Sciatic nerve (tissue), 2 donors: ENCODE measurements at regions not wholly inside any gene's neighbourhood (a gene's known extent, or its start where the extent isn't known, plus 50 kb on each side); places are given as distances from the start of the nearest gene placed in this dataset.

Experiments
- ATAC-seq: fragments of 200-7000 bp; cut with Tn5 transposase; one replicate; pipeline ENCODE4 v1.9.1; 2020; ENCODE audit warnings: mild to moderate bottlenecking, moderate library complexity
- DNase-seq: peaks from one replicate; pipeline ENCODE4 v3.0.0-alpha.2; 2020; ENCODE audit warnings: low spot score
- intact Hi-C: fragments of 100-400 bp; cut with DNase I; formaldehyde crosslinking; loops from one replicate; pipeline ENCODE4 v1.14.2; 2022
- donor health status: DM: no; HTN: no; CAD: no.
- donor health status: DM: no; HTN: no; CAD: no.

DNA sequence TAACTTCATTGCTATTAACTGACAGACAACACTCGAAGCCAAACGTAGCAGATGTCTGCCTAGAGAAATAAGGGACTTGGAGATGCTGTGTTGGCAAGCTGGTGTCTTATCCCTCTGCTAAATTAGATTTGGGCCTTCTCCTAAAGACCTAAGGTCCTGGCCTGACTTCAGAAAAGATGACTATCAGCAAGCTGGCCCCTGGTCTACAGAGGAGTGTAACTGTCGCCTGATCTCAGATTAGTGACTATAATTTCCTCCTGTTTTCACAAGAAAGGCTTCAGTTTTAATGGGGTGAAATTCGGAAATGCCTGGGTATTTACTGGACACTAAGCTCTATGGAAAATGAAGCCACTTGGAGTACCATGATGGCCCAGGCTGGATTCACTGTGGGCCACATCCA, 53.1 kb upstream of the SLC7A14 start:
- no peak for ATAC-seq
- intact Hi-C loops, result no loop called here
- no peak for DNase-seq

DNA sequence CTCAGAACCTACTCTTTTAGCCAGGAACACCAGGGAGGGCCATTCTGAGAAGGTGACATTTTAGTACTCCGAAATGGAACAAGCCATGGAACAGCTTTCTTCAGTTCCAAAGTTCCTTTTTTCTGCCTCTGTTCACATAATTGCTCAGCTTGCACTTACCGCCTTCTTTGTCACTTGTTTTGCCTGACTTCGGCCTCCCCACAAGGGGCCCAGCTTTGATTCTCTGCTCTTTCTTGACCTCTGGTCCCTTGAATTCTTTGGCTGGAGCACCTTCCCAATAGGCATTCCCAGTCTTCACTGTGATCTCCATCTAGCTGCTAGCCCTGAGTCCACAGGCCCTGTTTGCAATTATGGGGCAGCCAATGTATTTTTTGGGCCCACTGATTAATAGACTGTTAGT, 51.4 kb upstream of the SLC7A14 start:
- ATAC-seq (no peak), DNase-seq (no peak)
- intact Hi-C loops, result no loop called here

DNA sequence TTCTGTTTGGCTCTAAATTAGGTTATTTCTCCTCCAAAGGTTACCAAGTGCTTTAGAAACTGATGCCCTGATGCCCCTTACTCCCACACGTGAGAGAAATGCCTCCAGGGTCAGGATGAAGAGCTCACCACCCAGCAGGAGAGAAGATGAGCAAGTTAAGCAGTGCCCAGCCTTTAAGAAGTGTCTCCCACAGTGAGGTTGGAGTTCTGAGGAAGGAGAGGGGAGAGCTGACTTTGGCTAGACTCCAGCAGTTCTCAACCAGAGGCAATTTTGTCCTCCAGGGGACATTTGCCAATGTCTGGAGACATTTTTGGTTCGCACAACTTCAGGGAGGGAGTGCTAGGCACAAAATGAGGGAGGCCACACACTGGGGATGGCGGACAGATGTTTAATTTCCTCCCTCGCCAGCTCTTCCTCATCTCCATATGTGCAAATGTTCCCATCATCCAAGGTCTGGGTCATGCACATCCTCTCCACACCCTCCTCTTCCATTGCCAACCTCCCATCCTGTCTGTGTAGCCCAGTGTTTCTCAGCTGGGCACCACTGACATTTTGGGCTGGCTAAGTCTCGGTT, 50.6 kb upstream of the SLC7A14 start:
- DNase-seq, result no peak
- no peak for ATAC-seq
- intact Hi-C loops, result no loop called here
